Thoracic aorta (tissue), 2 donors: ENCODE measurements at regions not wholly inside any gene's neighbourhood (a gene's known extent, or its start where the extent isn't known, plus 50 kb on each side); places are given as distances from the start of the nearest gene placed in this dataset.
"Not testable (repeated sequence)": the region's sequence is repeated elsewhere in the genome, so short reads cannot be mapped to it uniquely, and the experiment has no call there.

Source experiments
- ATAC-seq: fragments of 150-250 bp; one replicate; pipeline ENCODE4 v1.8.0; 2017; ENCODE audit warnings: low read depth; ENCODE audit not compliant: insufficient number of reproducible peaks, low FRiP score
- DNase-seq: peaks from one replicate; pipeline ENCODE4 v3.0.0-alpha.2; 2020; ENCODE audit warnings: low spot score
- H3K27ac ChIP-seq, 2 donors: fragments of 200-600 bp; sonication (generic); 1 replicate in 1 of 2; 2 replicates in 1 of 2; pipeline ENCODE4 v1.5.1; 2016; ENCODE audit warnings: mild to moderate bottlenecking in 2 of 2, moderate library complexity in 2 of 2
- H3K27me3 ChIP-seq: fragments of 200-600 bp; sonication (generic); replicated peaks from 2 replicates; pipeline ENCODE4 v1.6.0; 2016; ENCODE audit warnings: mild to moderate bottlenecking; ENCODE audit not compliant: insufficient read depth
- H3K36me3 ChIP-seq: fragments of 200-600 bp; sonication (generic); one replicate; pipeline ENCODE4 v1.5.1; 2016
- H3K4me1 ChIP-seq, 2 donors: fragments of 200-600 bp; sonication (generic); 1 replicate in 1 of 2; 2 replicates in 1 of 2; pipeline versions ENCODE4 v1.5.1 to v1.6.0; 2016; ENCODE audit warnings: low read depth in 2 of 2, mild to moderate bottlenecking in 1 of 2; ENCODE audit not compliant: control insufficient read depth in 1 of 2
- H3K4me3 ChIP-seq: fragments of 200-600 bp; sonication (generic); 2 replicates; pipeline ENCODE4 v1.5.1; 2016; ENCODE audit warnings: mild to moderate bottlenecking
- H3K9me3 ChIP-seq: fragments of 200-600 bp; sonication (generic); 2 replicates; pipeline ENCODE4 v1.5.1; 2016
- CTCF ChIP-seq: fragments of 200-600 bp; sonication (generic); IDR thresholded peaks from one replicate; pipeline ENCODE4 v1.5.1; 2019; ENCODE audit warnings: antibody characterized with exemption

- ATAC-seq = no peak
- H3K9me3 ChIP-seq = no peaks in the 10 kb centered on the region
- H3K4me3 ChIP-seq = no peak overlapping the region
- no peaks in the 10 kb centered on the region for H3K36me3 ChIP-seq
- peaks cover 0 to 18% of the 10 kb centered on the region in 2 donors for H3K4me1 ChIP-seq
- DNase-seq = no peak
- H3K27ac ChIP-seq = no peak overlapping the region
- no peaks in the 10 kb centered on the region for H3K27me3 ChIP-seq
- no peak for TF ChIP-seq CTCF
These were observed 177.6 kb downstream of the MIAT start for GRCh38 chr22:26835023-26835422.

- peaks cover 0 to 18% of the 10 kb centered on the region in 2 donors for H3K4me1 ChIP-seq
- peak; percentile 52 for TF ChIP-seq CTCF
- H3K36me3 ChIP-seq = no peaks in the 10 kb centered on the region
- DNase-seq (no peak), ATAC-seq (no peak)
- no peaks in the 10 kb centered on the region for H3K27me3 ChIP-seq
- no peaks in the 10 kb centered on the region for H3K9me3 ChIP-seq
- H3K27ac ChIP-seq = no peak overlapping the region
- no peak overlapping the region for H3K4me3 ChIP-seq
These were observed 178.6 kb downstream of the MIAT start for GRCh38 chr22:26835929-26836528.

GRCh38 chr22:26837784-26838470 lies 180.5 kb downstream of the MIAT start:
- H3K4me3 ChIP-seq = no peak overlapping the region
- H3K27me3 ChIP-seq = no peaks in the 10 kb centered on the region
- H3K27ac ChIP-seq = no peak overlapping the region
- H3K9me3 ChIP-seq = no peaks in the 10 kb centered on the region
- ATAC-seq (no peak), DNase-seq (no peak)
- no peak for TF ChIP-seq CTCF
- H3K36me3 ChIP-seq = no peaks in the 10 kb centered on the region
- peaks cover 0 to 18% of the 10 kb centered on the region in 2 donors for H3K4me1 ChIP-seq

GRCh38 chr22:26838471-26838825 lies 181.1 kb downstream of the MIAT start:
- no peak for TF ChIP-seq CTCF
- Histone ChIP-seq H3K27me3 (no peaks in the 10 kb centered on the region), H3K36me3 (no peaks in the 10 kb centered on the region), H3K4me3 (no peak overlapping the region), H3K4me1 (peaks cover 0 to 18% of the 10 kb centered on the region in 2 donors), H3K9me3 (no peaks in the 10 kb centered on the region), H3K27ac (no peak overlapping the region)
- DNase-seq (no peak), ATAC-seq (no peak)

- H3K4me1 ChIP-seq = peaks cover 0 to 18% of the 10 kb centered on the region in 2 donors
- H3K36me3 ChIP-seq = no peaks in the 10 kb centered on the region
- no peaks in the 10 kb centered on the region for H3K27me3 ChIP-seq
- ATAC-seq (no peak), DNase-seq (no peak)
- no peak for TF ChIP-seq CTCF
- H3K9me3 ChIP-seq = no peaks in the 10 kb centered on the region
- H3K4me3 ChIP-seq = no peak overlapping the region
- no peak overlapping the region for H3K27ac ChIP-seq
These were observed 181.8 kb downstream of the MIAT start for GRCh38 chr22:26839216-26839615.

- not testable (repeated sequence) for ATAC-seq, H3K9me3 ChIP-seq, H3K4me3 ChIP-seq, DNase-seq, H3K27ac ChIP-seq, H3K36me3 ChIP-seq, H3K27me3 ChIP-seq
- H3K4me1 ChIP-seq = peaks cover 0 to 24% of the 10 kb centered on the region in 2 donors
These were observed 183.4 kb downstream of the MIAT start for GRCh38 chr22:26840770-26841169.
